K562 (cell line): ENCODE measurements at regions not wholly inside any gene's neighbourhood (a gene's known extent, or its start where the extent isn't known, plus 50 kb on each side); places are given as distances from the start of the nearest gene placed in this dataset.

Source experiments
- ATAC-seq: fragments of 200-7000 bp; cut with Tn5 transposase; 3 replicates; pipeline ENCODE4 v1.9.1; 2020; ENCODE audit warnings: moderate library complexity
- BruUV-seq: library from RNA; stranded (reverse); fragments of 400-500 nt; replicated peaks from 2 replicates; lab custom pipeline; 2021; lab: Mats Ljungman, UMichigan
- CTCF ChIA-PET: fragments of 300-600 bp; formaldehyde crosslinking; extraction: SDS; loops from one replicate; lab custom pipeline; 2021; ENCODE audit warnings: low intra/inter-chr PET ratio; lab: Yijun Ruan, JAX
- POLR2A ChIA-PET: fragments of 300-600, 350-650 bp; sonication (Branson Sonifier 250); formaldehyde crosslinking; extraction: SDS; loops from one replicate; lab custom pipeline; 2021; ENCODE audit warnings: antibody characterized with exemption, inconsistent platforms; lab: Yijun Ruan, JAX
- DNase-seq, 4 experiments: peaks; one replicate each; pipeline versions ENCODE4 v3.0.0 to v3.0.0-alpha.2; 2011 to 2018; ENCODE audit warnings: low spot score in 3 of 4, mixed read lengths in 3 of 4; ENCODE audit errors: extremely low read depth in 1 of 4
- FAIRE-seq: peaks from 2 replicates; lab custom pipeline; 2011; peaks lifted over from hg19 to GRCh38; lab: Jason Lieb, UNC
- H2AFZ ChIP-seq: 2 replicates; pipeline ENCODE4 v1.6.0; 2011; ENCODE audit warnings: low read depth, low read length, control low read depth, inconsistent platforms
- H3K27ac ChIP-seq: fragments of 200-600 bp; 3 replicates; pipeline ENCODE4 v1.8.0; 2011; ENCODE audit warnings: low read depth, mild to moderate bottlenecking, control low read depth, inconsistent platforms, low read length, moderate library complexity, mixed read lengths; ENCODE audit errors: extremely low read depth
- H3K27me3 ChIP-seq, 2 experiments: fragments of 300-600 bp in 1 of 2; 2 replicates in 1 of 2; 3 replicates in 1 of 2; pipeline versions ENCODE4 v1.6.0 to v1.8.0; 2011; ENCODE audit warnings: inconsistent platforms in 2 of 2, low read length in 2 of 2, mild to moderate bottlenecking in 1 of 2, mixed read lengths in 1 of 2, moderate library complexity in 1 of 2; ENCODE audit not compliant: control insufficient read depth in 2 of 2, insufficient read depth in 2 of 2
- H3K36me3 ChIP-seq: fragments of 300-600 bp; 3 replicates; pipeline ENCODE4 v1.8.0; 2011; ENCODE audit warnings: mild to moderate bottlenecking, low read length, inconsistent platforms; ENCODE audit not compliant: control insufficient read depth, insufficient read depth
- H3K4me1 ChIP-seq, 2 experiments: fragments of 200-600 bp in 1 of 2; replicated peaks in 1 of 2; 2 replicates in 1 of 2; 3 replicates in 1 of 2; pipeline versions ENCODE4 v1.5.1 to v1.8.0; 2011; ENCODE audit warnings: inconsistent platforms in 2 of 2, low read length in 2 of 2, mild to moderate bottlenecking in 1 of 2, mixed read lengths in 1 of 2, moderate library complexity in 1 of 2; ENCODE audit not compliant: control insufficient read depth in 2 of 2, insufficient read depth in 2 of 2
- H3K4me2 ChIP-seq: 2 replicates; pipeline ENCODE4 v1.6.1; 2011; ENCODE audit warnings: low read length, control low read depth, inconsistent platforms, mixed read lengths; ENCODE audit not compliant: insufficient read depth
- H3K4me3 ChIP-seq: fragments of 200-600 bp; sonication (generic), shearing (Covaris generic); 2 replicates; pipeline ENCODE4 v1.5.1; 2016; ENCODE audit warnings: control low read depth, inconsistent platforms
- H3K79me2 ChIP-seq: fragments of 200-600 bp; 3 replicates; pipeline ENCODE4 v1.8.0; 2011; ENCODE audit warnings: low read length, inconsistent platforms; ENCODE audit not compliant: control insufficient read depth, insufficient read depth
- H3K9ac ChIP-seq, 2 experiments: 2 replicates each; pipeline versions ENCODE4 v1.6.0 to v1.6.1; 2011; ENCODE audit warnings: low read depth in 2 of 2, low read length in 2 of 2, control low read depth in 1 of 2, inconsistent platforms in 1 of 2, mild to moderate bottlenecking in 1 of 2, mixed read lengths in 1 of 2; ENCODE audit not compliant: insufficient read depth in 1 of 2
- H3K9me1 ChIP-seq: one replicate; pipeline ENCODE4 v1.6.0; 2011; ENCODE audit warnings: inconsistent platforms, mild to moderate bottlenecking, low read length, moderate library complexity; ENCODE audit not compliant: control insufficient read depth, insufficient read depth
- H3K9me3 ChIP-seq: replicated peaks from 2 replicates; pipeline ENCODE4 v1.5.1; 2011; ENCODE audit warnings: low read depth, low read length, inconsistent platforms; ENCODE audit not compliant: control insufficient read depth, insufficient read depth
- H4K20me1 ChIP-seq: replicated peaks from 2 replicates; pipeline ENCODE4 v1.6.1; 2011; ENCODE audit warnings: low read length, inconsistent platforms, mixed read lengths; ENCODE audit not compliant: control insufficient read depth, insufficient read depth
- CC2D1A ChIP-seq: fragments of 450-650 bp; IDR thresholded peaks from 2 replicates; pipeline ENCODE4 v1.6.1; 2017; ENCODE audit warnings: mild to moderate bottlenecking
- CREBBP ChIP-seq: IDR thresholded peaks from one replicate; pipeline ENCODE4 v1.6.1; 2012; ENCODE audit warnings: low read depth, mild to moderate bottlenecking, control low read depth, inconsistent platforms, low read length
- ELF4 ChIP-seq: fragments of 450-650 bp; formaldehyde crosslinking; IDR thresholded peaks from 2 replicates; pipeline ENCODE4 v1.4.0; 2022; ENCODE audit warnings: missing genetic modification characterization
- EP300 ChIP-seq: IDR thresholded peaks from 2 replicates; pipeline ENCODE4 v1.6.1; 2012; ENCODE audit warnings: low read length, improper control_type of control experiment
- FIP1L1 ChIP-seq: fragments of 200-400 bp; formaldehyde crosslinking; IDR thresholded peaks from 2 replicates; pipeline ENCODE4 v1.6.1; 2018; ENCODE audit warnings: mild to moderate bottlenecking, low read depth, low read length; ENCODE audit not compliant: poor library complexity, severe bottlenecking
- FOXK1 ChIP-seq: sonication (generic); formaldehyde crosslinking; IDR thresholded peaks from 2 replicates; pipeline ENCODE4 v1.8.0; 2022; ENCODE audit warnings: missing genetic modification reagents, mild to moderate bottlenecking, borderline replicate concordance
- GATAD2A ChIP-seq: fragments of 450-650 bp; IDR thresholded peaks from 2 replicates; pipeline ENCODE4 v1.6.1; 2017
- HBP1 ChIP-seq: fragments of 450-650 bp; formaldehyde crosslinking; IDR thresholded peaks from 2 replicates; pipeline ENCODE4 v1.4.0; 2022; ENCODE audit warnings: missing genetic modification characterization
- HDAC1 ChIP-seq, 2 experiments: fragments of 450-650 bp; IDR thresholded peaks; 2 replicates each; pipeline ENCODE4 v1.6.1; 2016 to 2017; ENCODE audit warnings: inconsistent platforms in 1 of 2, mild to moderate bottlenecking in 1 of 2, moderate library complexity in 1 of 2
- RERE ChIP-seq: sonication (generic); formaldehyde crosslinking; IDR thresholded peaks from 2 replicates; pipeline ENCODE4 v1.8.0; 2023; ENCODE audit warnings: missing genetic modification reagents, mild to moderate bottlenecking, borderline replicate concordance
- RFX1 ChIP-seq: fragments of 450-650 bp; IDR thresholded peaks from 2 replicates; pipeline ENCODE4 v1.6.1; 2016; ENCODE audit warnings: mild to moderate bottlenecking, moderate library complexity
- RFX7 ChIP-seq: fragments of 250-450 bp; sonication (Bioruptor Pico); IDR thresholded peaks from 2 replicates; pipeline ENCODE4 v1.5.1; 2021; ENCODE audit warnings: mild to moderate bottlenecking
- SNRNP70 ChIP-seq: fragments of 200-400 bp; formaldehyde crosslinking; optimal IDR thresholded peaks from 2 replicates; pipeline ENCODE3; 2017; ENCODE audit warnings: low read depth, low read length
- SRSF1 ChIP-seq: fragments of 200-400 bp; formaldehyde crosslinking; IDR thresholded peaks from 2 replicates; pipeline ENCODE4 v1.6.1; 2017; ENCODE audit warnings: mild to moderate bottlenecking, low read depth, low read length, moderate library complexity
- TAF9B ChIP-seq: fragments of 450-650 bp; IDR thresholded peaks from 2 replicates; pipeline ENCODE4 v1.6.1; 2018; ENCODE audit warnings: mild to moderate bottlenecking; ENCODE audit not compliant: partially characterized antibody
- ZNF277 ChIP-seq: fragments of 250-450 bp; sonication (Bioruptor Pico); IDR thresholded peaks from 2 replicates; pipeline ENCODE4 v1.8.0; 2022; ENCODE audit warnings: inconsistent platforms, mild to moderate bottlenecking, moderate library complexity, borderline replicate concordance
- ZNF707 ChIP-seq: fragments of 250-450 bp; sonication (Bioruptor Pico); conservative IDR thresholded peaks from 2 replicates; pipeline ENCODE4 v1.8.0; 2022; ENCODE audit warnings: inconsistent platforms, mild to moderate bottlenecking, moderate library complexity
- ZSCAN32 ChIP-seq: fragments of 450-650 bp; formaldehyde crosslinking; IDR thresholded peaks from 2 replicates; pipeline ENCODE4 v1.4.0; 2020; ENCODE audit warnings: mild to moderate bottlenecking, moderate library complexity
- WGBS: fragments of 100-300 bp; shearing (Covaris generic); methylation state at CpG from one replicate; pipeline ENCODE4 v1.1.6; 2016; ENCODE audit warnings: low coverage, mixed read lengths; ENCODE audit not compliant: insufficient coverage; ENCODE audit errors: missing lambda C conversion rate; 5-methylcytosine and 5-hydroxymethylcytosine counted together
- in situ Hi-C: fragments of 300-500 bp; cut with MboI; formaldehyde crosslinking; loops from 4 replicates; pipeline ENCODE4 v1.15.0; 2018; ENCODE audit warnings: inconsistent platforms, mixed read lengths
- intact Hi-C: fragments of 100-400 bp; cut with micrococcal nuclease; formaldehyde crosslinking; loops from 2 replicates; pipeline ENCODE4 v1.14.2; 2022

- CTCF ChIA-PET = no interaction called here
- intact Hi-C loops = no loop called here
- TF ChIP-seq HDAC1 (IDR thresholded peaks at IDR 0.05) (no peak), FOXK1 (CRISPR knock-in tag) (no peak), RFX1 (no peak), SNRNP70 (no peak), ELF4 (CRISPR knock-in tag) (no peak), ZSCAN32 (CRISPR knock-in tag) (no peak), GATAD2A (no peak), ZNF277 (CRISPR knock-in tag) (no peak), EP300 (no peak), CREBBP (no peak), ZNF707 (CRISPR knock-in tag) (no peak), RFX7 (CRISPR knock-in tag) (no peak), FIP1L1 (no peak), RERE (CRISPR knock-in tag) (no peak), HBP1 (CRISPR knock-in tag) (no peak), TAF9B (no peak), SRSF1 (no peak), CC2D1A (no peak)
These were observed 212.8 kb downstream of the SOX9 start for GRCh38 chr17:72333570-72333969.

More at GRCh38 chr17:72333570-72333969, 212.8 kb downstream of the SOX9 start:
- POLR2A ChIA-PET = no interaction called here
- no peaks in the 10 kb centered on the region for H3K36me3 ChIP-seq
- DNase-seq = no peak
- no peak overlapping the region for H3K9ac ChIP-seq
- H3K27me3 ChIP-seq = no peaks in the 10 kb centered on the region
- no peaks in the 10 kb centered on the region for H3K9me1 ChIP-seq
- ATAC-seq = no peak
- no peaks in the 10 kb centered on the region for H3K4me1 ChIP-seq
- H2AFZ ChIP-seq = no peak overlapping the region
- no peaks in the 10 kb centered on the region for H3K9me3 ChIP-seq
- 0% methylated on average over 2 of the region's 2 CpGs for WGBS
- no peak for FAIRE-seq
- H3K4me2 ChIP-seq = no peak overlapping the region
- in situ Hi-C loops = no loop called here
- no peaks in the 10 kb centered on the region for H3K79me2 ChIP-seq
- H4K20me1 ChIP-seq = no peaks in the 10 kb centered on the region
- no TSS peak for BruUV-seq
- no peak overlapping the region for H3K27ac ChIP-seq
- no peak overlapping the region for H3K4me3 ChIP-seq
